ENCODE measurements at regions not wholly inside any gene's neighbourhood (a gene's known extent, or its start where the extent isn't known, plus 50 kb on each side); places are given as distances from the start of the nearest gene placed in this dataset.

- TF ChIP-seq CTCF (IDR thresholded peaks at IDR 0.05) (no peak), POLR2A (IDR thresholded peaks at IDR 0.05) (no peak), EP300 (IDR thresholded peaks at IDR 0.05) (no peak), POLR2AphosphoS5 (IDR thresholded peaks at IDR 0.05) (no peak)
These were observed 175.5 kb upstream of the NCAM2 start for GRCh38 chr21:20822666-20823065.
